ENCODE measurements at regions not wholly inside any gene's neighbourhood (a gene's known extent, or its start where the extent isn't known, plus 50 kb on each side); places are given as distances from the start of the nearest gene placed in this dataset.

DNA sequence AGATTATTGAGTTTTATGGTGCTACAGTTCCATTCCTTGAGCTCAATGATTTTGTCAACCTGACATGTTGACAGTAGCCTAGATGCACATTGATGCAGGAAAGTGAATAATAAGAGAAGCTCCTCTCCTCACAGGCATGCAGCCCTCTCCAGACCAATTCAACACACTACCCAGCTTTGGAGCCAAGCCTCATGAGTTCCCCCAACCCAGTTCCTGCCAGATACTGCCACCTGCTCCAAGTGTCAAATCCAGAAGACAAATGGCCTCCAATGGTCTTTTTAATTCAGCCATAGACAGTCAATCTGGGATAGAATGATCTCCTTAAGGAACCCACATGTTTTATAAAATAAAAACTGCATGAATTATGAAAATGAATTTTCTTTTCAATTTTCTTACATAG is 83.7 kb upstream of the ARHGEF3 start:
- TF ChIP-seq, protein P1, sequence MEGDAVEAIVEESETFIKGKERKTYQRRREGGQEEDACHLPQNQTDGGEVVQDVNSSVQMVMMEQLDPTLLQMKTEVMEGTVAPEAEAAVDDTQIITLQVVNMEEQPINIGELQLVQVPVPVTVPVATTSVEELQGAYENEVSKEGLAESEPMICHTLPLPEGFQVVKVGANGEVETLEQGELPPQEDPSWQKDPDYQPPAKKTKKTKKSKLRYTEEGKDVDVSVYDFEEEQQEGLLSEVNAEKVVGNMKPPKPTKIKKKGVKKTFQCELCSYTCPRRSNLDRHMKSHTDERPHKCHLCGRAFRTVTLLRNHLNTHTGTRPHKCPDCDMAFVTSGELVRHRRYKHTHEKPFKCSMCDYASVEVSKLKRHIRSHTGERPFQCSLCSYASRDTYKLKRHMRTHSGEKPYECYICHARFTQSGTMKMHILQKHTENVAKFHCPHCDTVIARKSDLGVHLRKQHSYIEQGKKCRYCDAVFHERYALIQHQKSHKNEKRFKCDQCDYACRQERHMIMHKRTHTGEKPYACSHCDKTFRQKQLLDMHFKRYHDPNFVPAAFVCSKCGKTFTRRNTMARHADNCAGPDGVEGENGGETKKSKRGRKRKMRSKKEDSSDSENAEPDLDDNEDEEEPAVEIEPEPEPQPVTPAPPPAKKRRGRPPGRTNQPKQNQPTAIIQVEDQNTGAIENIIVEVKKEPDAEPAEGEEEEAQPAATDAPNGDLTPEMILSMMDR (IDR thresholded peaks at IDR 0.05; ENCODE audit: low read depth, low read length) = no peak
- no peak for DNase-seq (ENCODE audit: extremely low read depth, low read depth)

DNA sequence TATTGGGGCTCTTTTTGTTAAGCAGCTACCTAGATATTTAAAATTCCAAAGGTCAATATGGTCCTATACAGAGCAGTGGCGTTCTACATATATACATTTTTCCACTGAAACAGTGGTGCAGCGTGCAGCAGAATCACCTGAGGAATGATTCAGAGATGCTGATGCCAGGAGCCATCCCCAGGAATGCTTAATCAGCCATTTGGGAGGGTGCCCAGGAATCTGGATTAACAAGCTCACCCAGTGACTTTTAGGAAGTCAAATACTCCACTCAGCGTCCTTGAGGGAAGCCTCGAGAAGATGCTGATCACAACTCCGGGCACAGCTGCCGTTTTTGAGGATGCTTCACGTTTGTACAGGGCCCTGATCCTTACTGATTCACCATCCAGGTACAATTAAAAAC is 82.6 kb upstream of the ARHGEF3 start:
- TF ChIP-seq, protein P1 (IDR thresholded peaks at IDR 0.05; ENCODE audit: low read depth, low read length) = no peak
- no peak for DNase-seq (ENCODE audit: extremely low read depth, low read depth)

DNA sequence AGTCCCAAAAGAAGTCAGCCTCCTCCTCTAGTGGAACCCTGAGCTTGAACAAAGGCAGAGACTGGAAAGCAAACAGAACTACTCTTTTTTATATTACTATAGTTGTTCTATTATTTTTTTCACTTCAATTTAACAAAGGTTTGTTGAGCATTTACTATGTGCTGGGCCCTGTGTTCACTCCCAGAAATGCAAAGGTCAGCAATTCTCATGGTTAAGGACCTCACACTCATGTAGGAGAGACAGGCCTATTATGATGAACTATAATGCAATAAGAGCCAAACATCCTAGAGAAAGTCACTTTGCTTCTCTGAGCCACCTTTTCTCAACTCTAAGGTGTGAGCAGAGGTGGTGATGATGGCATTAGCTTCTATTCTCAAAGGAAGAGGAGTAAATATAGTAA is 82.1 kb upstream of the ARHGEF3 start:
- DNase-seq (ENCODE audit: extremely low read depth, low read depth) = no peak
- TF ChIP-seq, protein P1 (IDR thresholded peaks at IDR 0.05; ENCODE audit: low read depth, low read length) = no peak

DNA sequence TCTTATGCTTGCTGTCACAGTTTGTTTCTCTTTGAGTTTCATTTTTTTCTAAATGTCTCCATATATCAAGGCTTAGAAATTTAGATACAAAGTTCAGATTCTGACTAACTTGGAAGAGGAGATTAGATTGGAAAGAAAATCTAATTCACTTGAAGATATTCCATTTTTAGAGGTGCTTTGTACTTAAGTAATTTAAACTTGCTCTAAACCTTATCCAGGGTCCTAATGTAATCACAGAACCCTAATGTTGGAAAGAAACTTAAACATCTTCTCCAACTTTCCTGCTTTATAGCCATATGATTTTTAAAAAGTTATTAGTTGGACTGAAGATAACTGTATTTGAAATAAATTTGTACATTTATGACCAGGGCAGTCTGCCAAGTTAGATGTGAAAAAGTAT is 81.1 kb upstream of the ARHGEF3 start:
- TF ChIP-seq, protein P1 (IDR thresholded peaks at IDR 0.05; ENCODE audit: low read depth, low read length) = no peak
- no peak for DNase-seq (ENCODE audit: extremely low read depth, low read depth)

DNA sequence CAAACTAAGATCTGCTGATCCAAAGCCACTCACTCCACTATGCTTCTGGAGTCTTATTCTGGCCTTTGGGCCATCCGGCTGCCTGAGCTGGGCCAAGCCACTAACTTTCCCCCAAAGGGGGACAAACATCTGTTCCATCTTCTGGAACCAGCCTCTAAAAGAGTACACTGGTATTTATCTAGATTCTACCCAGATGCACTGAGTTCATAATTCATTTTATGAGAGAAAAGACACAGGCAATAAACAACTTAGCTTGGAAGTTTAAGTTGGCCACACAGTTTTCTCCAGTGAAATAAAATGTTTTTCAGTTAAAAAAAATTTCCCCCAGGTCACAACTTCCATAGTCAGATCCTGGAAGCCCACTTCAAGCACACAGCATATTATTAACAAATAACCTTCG is 80.1 kb upstream of the ARHGEF3 start:
- no peak for DNase-seq (ENCODE audit: extremely low read depth, low read depth)
- TF ChIP-seq, protein P1 (IDR thresholded peaks at IDR 0.05; ENCODE audit: low read depth, low read length) = no peak

DNA sequence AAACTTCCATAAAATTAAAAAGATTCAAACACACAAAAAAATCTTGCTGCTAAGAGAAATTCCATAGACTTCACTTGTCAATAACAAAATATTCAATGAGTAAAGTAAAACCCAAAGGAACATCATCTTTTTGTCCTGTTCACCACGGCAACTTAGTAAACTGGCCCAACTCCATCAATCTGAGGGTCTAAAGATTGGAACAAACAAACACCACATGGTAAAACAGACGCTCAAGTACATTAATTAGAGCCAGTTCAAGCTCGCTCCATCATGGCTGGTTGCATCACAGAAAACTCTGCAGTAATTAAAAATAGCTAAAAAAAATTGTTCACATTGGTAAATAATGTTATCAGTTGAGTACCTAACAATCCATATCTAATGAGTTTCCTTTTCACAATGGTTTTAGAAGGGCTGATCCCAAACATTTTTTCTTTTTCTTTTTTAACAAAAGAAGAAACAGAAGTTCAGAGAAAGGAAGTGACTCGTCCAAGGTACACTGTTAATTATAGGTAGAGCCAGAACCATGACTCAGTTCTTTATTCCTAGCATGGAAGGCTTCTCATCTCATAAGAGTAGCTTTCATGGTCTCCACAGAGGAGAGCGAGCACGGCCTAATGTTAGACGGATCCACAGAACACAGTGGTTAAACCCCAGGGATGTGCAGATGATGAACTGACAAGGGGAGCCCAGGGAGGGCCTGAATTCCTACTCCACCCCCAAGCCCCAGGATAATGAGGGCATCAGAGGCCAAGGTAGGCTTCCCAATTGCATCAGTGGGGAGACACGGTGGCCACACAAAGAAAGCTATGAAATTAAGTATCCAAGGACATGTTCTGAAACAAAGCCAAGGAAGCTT is 79.2 kb upstream of the ARHGEF3 start:
- DNase-seq (ENCODE audit: extremely low read depth, low read depth) = no peak
- TF ChIP-seq, protein P1 (IDR thresholded peaks at IDR 0.05; ENCODE audit: low read depth, low read length) = no peak

DNA sequence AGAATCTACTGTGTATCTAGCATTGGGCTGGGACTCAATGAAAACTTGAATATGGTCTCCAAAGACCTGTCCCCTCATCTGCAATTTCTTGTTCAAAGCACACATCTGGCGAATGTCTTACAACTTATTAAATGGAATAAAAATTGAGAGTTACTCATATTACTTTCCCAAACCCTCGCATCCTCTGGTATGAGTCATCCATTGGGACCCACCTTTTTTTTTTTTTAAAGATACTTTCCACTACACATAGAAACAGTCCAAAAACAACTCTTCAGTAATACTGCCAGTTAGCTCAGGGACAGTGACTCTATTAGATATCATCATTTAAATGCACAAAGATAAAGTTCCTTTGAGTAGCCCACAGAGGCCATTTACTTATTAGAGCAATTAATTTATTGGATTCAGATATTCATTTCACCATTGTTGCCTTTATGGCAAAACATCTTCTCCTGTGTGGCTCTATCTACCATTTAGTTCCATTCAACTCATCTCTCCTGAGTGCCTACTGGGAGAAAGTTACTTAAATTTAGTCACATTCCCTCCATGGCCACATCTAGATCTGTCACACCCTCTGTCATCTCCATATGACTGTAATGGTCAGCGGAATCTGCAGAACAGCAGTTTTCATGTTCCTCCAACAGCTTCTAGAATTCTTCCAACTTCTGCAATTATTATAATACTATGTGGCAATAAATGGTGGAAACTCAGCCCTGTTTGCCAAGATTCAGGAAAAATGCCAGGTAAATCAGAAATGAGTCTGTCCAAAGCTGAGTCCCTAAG is 77.9 kb upstream of the ARHGEF3 start:
- no peak for DNase-seq (ENCODE audit: extremely low read depth, low read depth)
- TF ChIP-seq, protein P1 (IDR thresholded peaks at IDR 0.05; ENCODE audit: low read depth, low read length) = no peak

Measured in AG09319 (cell line).